A673 (cell line): ENCODE measurements at regions not wholly inside any gene's neighbourhood (a gene's known extent, or its start where the extent isn't known, plus 50 kb on each side); places are given as distances from the start of the nearest gene placed in this dataset.

Source experiments
- CTCF ChIP-seq: fragments of 300-800, 200-600 bp; sonication (generic); conservative IDR thresholded peaks from 2 replicates; pipeline ENCODE4 v1.5.1; 2017; ENCODE audit warnings: low read depth, mild to moderate bottlenecking, antibody characterized with exemption, low read length, moderate library complexity, mixed read lengths
- EZH2 ChIP-seq: fragments of 200-600 bp; sonication (generic); IDR thresholded peaks from 2 replicates; pipeline ENCODE4 v1.6.1; 2017; ENCODE audit warnings: borderline replicate concordance, low read depth, mild to moderate bottlenecking, mixed read lengths, antibody characterized with exemption, low read length; ENCODE audit not compliant: poor library complexity, severe bottlenecking

GRCh38 chrX:122771933-122772332 lies 412.1 kb upstream of the GRIA3 start:
- no peak for TF ChIP-seq CTCF
- TF ChIP-seq EZH2, result no peak
